ENCODE measurements at regions not wholly inside any gene's neighbourhood (a gene's known extent, or its start where the extent isn't known, plus 50 kb on each side); places are given as distances from the start of the nearest gene placed in this dataset.
A peak's percentile ranks its signal among the peaks of the same experiment; 100 is the strongest.
"Not testable (repeated sequence)": the region's sequence is repeated elsewhere in the genome, so short reads cannot be mapped to it uniquely, and the experiment has no call there.

DNA sequence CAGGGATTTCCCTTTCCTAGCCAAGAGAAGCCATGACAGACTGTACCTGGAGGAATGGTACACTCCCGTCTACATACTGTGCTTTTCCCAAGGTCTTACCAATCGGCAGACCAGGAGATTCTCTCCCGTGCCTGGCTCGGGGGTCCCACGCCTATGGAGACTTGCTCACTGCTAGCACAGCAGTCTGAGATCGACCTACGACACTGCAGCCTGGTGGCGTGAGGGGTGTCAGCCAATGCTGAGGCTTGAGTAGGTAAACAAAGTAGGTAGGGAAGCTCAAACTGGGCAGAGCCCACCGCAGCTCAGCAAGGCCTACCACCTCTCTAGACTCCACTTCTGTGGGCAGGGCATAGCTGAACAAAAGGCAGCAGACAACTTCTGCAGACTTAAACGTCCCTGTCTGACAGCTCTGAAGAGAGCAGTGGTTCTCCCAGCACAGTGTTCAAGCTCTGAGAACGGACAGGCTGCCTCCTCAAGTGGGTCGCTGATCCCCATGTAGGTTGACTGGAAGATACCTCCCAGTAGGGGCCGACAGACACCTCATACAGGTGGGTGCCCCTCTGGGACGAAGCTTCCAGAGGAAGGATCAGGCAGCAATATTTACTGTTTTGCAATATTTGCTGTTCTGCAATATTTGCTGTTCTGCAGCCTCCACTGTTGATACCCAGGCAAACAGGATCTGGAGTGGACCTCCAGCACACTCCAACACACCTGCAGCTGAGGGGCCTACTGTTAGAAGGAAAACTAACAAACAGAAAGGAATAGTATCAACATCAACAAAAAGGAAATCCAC is 270.4 kb upstream of the TLE3 start:
- DNase-seq (ENCODE audit: low spot score) = not testable (repeated sequence)

DNA sequence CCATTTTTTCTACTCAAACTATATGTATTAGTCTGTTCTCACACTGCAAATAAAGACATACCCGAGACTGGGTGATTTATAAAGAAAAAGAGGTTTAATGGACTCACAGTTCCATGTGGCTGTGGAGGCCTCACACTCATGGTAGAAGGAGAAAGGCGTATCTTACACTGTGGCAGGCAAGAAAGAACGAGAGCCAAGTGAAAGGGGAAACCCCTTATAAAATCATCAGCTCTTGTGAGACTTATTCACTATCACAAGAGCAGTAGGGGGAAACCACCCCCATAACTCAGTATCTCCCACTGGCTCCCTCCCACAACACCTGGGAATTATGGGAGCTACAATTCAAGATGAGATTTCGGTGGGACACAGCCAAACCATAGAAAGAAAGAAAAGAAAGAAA is 266.3 kb upstream of the TLE3 start:
- DNase-seq (ENCODE audit: low spot score) = not testable (repeated sequence)

- peak; percentile 82 for DNase-seq (ENCODE audit: low spot score)
Observed at GRCh38 chr15:70362886-70363285, 265.2 kb upstream of the TLE3 start.

DNA sequence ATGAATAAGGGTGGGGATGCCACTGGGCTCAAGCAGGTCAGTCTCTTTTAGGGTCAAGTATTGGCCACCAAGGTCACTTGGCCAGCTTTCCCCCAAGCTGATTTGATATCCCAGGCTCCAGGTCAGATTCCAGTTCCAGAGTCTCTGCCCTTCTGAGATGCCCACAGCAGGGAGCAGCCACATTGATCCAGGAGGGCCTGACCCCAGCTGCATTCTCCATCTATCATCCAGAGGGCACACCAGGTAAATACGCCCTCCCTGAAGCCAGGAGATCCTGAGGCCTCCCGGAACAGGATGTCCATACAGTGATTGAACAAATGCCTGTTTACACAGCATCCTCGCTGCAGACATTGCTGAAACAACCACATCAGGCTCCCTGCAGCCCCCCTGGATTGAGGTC is 264.6 kb upstream of the TLE3 start:
- DNase-seq (ENCODE audit: low spot score) = peak; percentile 57

DNA sequence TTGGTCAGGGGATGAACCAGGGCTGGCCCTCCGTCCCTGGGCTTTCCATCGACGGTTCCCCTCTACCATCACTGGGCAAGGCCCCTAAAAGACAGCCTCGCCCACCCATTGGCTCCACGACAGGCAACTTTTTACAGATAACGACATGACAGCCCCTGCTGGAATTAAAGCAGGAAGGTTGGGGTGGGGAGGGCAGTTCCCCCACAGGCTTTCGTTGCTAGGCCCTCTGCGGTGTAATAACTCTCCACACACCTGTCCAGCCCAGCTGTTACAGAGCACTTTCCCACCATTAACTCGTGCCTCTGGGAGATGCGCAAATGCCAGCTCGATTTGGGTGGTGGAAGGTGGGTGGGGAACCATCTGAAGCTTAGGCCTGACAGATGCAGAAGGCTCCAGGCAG is 264.2 kb upstream of the TLE3 start:
- no peak for DNase-seq (ENCODE audit: low spot score)

DNA sequence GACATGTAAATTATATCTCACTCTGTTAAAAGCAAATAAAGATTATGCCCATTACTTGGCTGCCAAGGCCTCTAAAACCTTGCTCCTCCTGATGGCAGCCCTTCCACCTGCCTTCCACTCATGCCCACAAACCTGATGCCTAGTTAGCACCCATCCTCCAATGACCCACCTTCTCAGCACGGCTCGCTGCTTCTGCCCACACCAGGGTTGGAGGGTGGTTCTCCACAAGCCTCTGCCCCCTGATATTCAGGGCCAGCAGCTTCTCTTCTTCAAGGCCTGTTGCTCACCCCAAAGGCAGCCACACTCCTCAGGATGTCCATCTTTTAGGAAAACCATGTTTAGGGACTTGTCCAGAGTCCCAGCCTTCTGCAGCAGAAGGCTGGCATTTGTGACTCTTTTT is 263.4 kb upstream of the TLE3 start:
- DNase-seq (ENCODE audit: low spot score) = no peak

- no peak for DNase-seq (ENCODE audit: low spot score)
Observed at GRCh38 chr15:70358871-70359647, 261.3 kb upstream of the TLE3 start.

GRCh38 chr15:70358011-70358819 is 260.5 kb upstream of the TLE3 start:
- no peak for DNase-seq (ENCODE audit: low spot score)

DNA sequence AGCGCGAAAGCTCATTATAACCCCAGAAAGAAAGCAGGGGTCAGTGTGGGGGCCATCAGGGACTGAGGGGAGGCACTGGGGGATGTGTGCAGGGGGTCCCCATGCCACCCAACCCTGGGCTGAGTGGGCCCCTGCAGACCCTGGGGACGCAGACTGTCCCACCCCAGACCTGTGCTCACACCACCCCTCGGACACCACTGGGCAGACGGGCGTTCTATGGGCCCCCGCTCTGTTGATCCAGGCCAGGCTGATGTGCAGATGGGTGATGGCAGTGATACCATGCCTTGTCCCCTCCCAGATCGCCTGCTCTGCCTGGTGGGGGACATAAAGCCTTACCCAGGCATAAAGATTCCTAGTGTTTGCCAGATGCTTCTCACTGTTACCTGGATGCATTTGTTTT is 259.7 kb upstream of the TLE3 start:
- no peak for DNase-seq (ENCODE audit: low spot score)

DNA sequence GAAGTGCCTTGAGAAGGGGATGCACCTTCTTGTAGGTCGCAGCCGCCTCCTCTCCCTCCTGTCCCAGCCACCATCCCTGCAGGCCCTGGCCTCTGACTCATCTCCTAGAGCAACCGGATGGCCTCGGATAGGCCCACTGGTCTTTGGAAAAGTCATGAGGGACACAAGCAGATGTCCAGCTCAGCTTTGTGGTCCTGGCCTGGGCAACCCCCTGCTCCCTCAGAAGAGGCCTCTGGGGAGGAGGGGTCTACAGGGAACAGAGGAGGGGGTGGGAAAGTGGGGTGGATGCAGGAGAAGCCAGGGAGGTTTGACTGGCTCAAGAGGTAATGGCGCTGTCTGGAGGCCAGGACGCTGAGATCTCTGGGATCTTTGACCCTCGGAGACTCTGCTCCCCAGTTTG is 259.2 kb upstream of the TLE3 start:
- DNase-seq (ENCODE audit: low spot score) = no peak

GRCh38 chr15:70356062-70356860 is 258.5 kb upstream of the TLE3 start:
- no peak for DNase-seq (ENCODE audit: low spot score)

DNA sequence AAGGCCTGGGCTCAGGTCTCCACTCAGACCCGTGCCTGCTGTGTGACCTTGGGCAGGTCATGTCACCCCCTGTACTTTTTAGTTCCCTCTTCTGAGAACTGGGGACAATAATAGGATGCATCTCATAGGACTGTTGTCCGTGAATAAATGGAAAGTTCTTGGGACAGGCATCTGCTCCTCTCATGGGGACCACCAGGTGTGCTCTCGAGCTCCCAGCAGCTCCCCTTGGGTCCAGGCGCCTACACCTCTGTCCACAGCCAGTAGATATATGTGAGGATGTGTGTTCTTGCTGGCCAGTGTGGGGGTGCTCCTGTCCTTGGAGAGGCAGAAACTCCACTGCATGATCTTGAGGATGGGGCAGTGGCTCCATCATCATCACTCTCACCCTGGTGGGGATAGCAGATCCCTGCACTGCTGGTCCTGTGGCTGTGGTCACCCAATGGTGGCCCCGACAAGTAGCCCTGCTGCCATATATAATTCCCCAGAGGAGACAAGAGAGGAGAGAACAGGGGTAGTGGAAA is 257.6 kb upstream of the TLE3 start:
- peak; percentile 49 for DNase-seq (ENCODE audit: low spot score)

DNA sequence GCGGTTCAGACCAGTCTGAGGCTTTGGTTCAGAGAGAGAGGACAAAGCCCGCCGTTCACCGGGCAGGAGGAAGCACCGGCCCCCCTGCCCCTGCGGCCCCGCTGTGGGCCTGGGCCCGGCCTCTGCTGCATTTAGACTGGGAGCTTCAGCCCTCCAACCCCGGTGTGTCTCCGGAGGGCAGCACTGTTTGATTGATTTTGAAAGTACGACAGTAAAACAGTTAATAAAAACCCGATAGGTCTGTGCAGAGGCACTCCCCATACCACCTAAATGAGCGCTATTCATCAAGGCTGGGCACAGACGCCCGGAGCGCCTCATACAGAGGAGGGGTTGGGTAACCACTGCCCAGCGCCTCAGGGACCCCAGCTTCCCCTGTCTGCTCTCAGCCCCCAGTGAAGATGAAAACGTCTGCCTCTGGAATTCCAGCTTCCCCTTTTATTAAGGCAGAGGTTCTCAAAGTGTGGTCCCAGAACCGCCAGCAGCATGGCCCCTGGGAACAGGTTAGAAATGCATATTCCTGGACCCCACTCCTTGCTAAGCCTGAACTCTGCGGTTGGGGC is 256.7 kb upstream of the TLE3 start:
- no peak for DNase-seq (ENCODE audit: low spot score)

DNA sequence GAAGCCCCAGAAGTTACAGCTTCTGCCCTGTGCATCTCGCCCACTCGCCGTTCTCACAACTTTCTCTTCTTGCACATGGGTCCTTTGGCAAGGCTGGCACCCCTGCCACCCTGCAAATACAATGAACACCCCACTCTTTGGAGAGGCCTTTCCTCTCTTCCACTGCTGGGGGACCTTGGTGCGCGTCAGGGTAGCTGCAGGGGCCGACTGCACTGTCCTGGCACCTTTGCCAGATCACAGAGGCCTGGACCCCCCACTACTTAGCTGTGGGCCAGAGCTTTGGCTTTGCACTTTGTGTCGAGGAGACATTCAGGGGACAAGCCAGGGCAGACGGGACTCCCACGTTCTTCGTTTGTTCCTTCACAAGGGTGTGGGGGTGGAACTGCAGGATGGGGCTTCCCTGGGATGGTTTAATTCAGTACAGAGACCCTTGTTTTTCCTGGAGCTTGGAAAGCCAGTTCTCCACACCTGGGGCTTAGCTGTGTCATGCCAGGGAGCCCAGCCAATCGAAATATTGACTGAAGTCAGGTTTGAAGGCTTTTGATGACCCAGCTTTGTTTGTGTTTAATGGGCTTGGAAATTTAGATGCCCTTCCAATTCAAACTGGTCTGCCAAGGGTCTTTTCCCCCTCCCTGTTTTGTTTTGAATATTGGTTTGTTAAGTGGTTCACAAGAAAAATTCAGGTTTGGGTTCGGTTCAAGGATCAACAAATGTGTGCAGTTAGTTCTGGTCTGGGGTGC is 256.1 kb upstream of the TLE3 start:
- DNase-seq (ENCODE audit: low spot score) = no peak

GRCh38 chr15:70351941-70352774 is 254.4 kb upstream of the TLE3 start:
- DNase-seq (ENCODE audit: low spot score) = no peak

DNA sequence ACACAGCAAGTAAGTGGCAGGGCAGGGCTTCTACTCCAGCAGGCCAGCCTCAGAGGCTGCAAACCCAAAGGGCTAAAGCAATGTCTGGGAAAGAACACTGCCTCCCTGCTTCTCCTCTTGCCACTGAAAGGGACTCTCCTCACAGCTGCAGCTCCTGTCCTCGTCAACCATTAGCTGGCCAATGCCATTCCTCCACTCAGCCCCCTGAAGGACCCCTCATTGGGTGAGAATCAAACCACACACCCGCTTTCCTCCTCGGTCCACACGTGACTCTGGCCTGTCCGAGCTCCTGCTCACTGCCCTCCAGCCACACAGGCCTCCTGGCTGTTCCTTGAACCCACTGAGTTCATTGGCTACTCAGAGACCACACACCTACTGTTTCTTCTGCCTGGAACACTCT is 253.7 kb upstream of the TLE3 start:
- no peak for DNase-seq (ENCODE audit: low spot score)

DNA sequence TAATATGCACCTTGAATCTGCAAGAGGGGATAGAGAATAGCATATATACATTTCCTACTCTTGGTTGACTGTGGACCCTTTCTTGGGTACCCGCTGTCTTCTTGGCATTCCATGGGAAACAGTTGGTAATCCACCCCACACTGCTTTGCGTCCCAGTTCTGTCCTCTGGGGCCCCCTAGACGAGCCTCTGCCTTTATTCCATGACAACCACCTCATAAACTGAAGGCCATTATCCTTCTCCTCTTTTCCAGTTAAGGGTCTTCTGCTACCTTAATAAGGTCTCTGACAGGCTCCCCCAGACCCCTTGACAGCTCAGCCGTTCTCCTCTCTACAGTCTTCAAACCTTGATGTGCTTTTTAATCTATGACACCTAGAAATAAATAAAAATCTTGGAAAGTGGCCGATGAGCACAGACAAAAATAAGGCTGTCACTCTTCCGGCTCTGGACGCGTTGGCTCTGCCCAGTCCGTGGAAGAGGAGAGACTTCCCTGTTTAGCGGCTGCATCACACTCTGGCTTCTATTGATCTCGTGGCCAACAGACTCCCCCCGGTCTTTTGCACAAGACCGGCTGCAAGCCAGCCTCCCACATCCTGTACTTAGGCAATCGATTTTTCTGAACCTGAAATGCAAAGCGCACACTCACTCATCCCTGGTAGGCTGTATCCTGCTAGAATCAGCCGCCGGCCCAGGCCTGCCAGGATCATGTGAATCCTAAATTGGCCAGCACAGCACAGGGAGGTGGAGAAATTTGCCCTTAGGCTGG is 251.0 kb upstream of the TLE3 start:
- DNase-seq (ENCODE audit: low spot score) = no peak

- no peak for DNase-seq (ENCODE audit: low spot score)
Observed at GRCh38 chr15:70348226-70348543, 250.5 kb upstream of the TLE3 start.
